ENCODE measurements at regions not wholly inside any gene's neighbourhood (a gene's known extent, or its start where the extent isn't known, plus 50 kb on each side); places are given as distances from the start of the nearest gene placed in this dataset.
A peak's percentile ranks its signal among the peaks of the same experiment; 100 is the strongest.

DNA sequence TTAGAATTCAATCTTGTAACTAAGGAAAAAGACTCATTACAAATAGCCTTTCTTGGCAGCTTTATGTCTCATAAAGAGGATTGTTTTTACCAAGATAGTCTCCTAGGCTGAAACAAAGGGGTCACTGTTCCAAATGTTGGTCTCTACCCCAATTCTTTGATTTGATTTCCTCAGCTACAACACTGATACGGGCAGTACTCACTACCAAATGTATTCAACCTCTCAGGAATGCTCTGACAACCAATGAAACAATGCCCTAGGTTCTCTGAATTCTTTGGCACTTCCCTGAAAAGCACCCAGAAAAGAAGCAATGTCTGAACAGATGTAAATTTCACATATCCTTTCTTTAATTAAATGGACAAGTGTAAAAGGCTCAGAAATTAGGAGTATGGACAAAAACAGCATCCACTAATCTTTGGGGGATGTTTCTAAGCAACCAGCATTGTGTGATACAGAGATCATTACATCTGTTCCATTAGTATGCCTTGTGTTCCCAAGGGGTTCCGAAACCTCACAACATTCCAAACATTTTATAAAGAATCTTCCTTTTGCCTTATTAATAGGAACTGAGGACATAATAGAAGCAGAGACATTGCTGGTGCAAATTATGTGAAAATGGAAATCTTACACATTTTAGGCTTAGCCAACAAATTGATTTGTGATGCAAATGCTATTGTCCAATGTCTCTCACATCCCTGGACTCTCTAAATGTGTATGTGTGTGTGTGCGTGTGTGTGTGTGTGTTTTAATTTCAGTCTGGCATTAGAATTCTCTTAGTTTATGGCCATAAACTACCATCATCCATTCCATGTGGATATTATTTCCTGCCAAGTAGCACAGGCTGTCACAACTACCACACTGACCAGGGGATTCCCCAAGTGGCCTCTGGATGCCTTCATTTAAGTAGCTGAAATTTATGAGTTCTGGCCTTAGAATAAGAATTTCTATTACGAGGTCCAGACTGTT, 276.0 kb downstream of the MTX2 start:
- DNase-seq, result no peak

- no peak for DNase-seq
Measured at GRCh38 chr2:176546550-176546949, 277.3 kb downstream of the MTX2 start.

DNA sequence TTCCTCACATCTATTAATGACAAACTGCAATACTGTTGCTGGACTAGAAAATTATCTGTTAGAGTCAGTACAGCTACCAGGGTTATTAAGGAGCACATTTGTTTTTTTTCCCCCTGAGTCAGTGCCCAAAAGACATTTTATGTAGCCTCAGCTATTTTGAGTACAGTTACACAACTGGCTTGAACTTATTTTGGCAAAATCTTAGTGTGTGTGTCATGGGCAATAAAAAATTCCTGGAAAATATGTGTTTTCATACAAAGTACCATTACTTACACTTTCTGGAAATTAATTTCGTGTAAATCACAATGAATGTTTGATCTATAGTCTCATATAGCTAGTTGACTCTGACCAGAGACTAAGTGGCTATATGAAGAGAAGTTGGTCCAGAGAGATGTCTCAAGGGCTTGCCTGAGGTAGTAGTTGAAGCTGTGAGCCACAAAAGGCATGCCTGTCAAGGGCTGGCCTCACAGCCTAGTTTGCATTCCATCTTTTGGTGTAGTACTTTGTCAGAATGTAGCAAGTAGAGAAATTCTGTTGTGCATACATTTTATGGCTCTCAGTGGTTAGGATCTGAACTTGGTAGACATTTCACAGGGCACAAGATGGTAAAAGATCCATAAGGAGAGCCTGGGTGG, 283.4 kb downstream of the MTX2 start:
- no peak for DNase-seq

- peak; percentile 40 for DNase-seq
Measured at GRCh38 chr2:176553685-176554100, 284.5 kb downstream of the MTX2 start.

GRCh38 chr2:176554101-176555048, 285.1 kb downstream of the MTX2 start:
- DNase-seq, result no peak

GRCh38 chr2:176555112-176555511, 285.9 kb downstream of the MTX2 start:
- no peak for DNase-seq

GRCh38 chr2:176555781-176556180, 286.5 kb downstream of the MTX2 start:
- no peak for DNase-seq

- DNase-seq, result no peak
Measured at GRCh38 chr2:176556373-176556772, 287.1 kb downstream of the MTX2 start.

GRCh38 chr2:176557821-176558220, 288.6 kb downstream of the MTX2 start:
- DNase-seq, result no peak

DNA sequence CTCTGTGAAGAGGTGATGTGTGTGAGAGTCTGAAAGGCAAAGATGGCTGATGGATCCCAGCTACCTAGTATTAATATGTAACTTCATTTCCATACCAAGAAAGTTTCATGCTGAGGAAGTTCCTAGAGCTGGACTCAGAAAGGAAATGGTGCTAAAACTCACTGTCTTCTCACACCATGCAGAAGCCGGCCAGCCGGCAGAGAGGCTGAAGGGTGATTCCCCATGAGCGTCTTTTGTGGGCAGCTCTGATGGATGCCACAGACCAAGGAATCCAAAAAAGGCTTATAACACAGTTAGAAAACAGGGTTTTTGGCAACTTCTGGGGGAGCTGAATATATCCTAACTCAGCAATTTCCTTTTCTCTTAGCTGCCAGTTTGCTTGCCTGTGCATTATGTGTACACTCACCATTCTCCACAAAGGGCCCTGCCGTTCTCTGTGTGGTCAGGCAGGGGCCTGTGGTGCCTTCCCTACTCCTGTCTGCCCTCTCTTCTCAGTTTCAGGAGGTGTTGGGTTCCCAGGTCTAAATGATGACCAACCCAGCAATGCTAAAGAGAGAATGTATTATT, 289.4 kb downstream of the MTX2 start:
- no peak for DNase-seq

GRCh38 chr2:176560296-176560695, 291.1 kb downstream of the MTX2 start:
- no peak for DNase-seq

DNA sequence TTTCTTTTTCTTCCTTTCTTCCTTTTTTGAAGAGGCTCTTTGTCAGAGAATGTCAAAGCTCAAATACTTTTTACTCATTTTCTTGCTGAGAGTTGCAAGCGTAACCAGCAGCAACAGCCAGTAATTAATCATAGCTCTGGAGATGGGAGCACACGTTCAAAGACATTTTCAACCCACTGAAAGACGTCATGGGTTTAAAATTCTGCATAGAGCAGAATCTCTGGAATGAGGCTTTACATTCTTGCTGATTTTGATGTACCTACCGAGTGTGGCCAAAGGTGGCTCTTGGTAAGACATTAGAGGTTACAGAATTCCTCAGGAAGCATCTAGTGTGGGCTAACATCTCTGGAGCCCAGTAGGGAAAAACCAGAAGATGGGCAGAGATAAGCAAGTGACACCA, 292.5 kb downstream of the MTX2 start:
- no peak for DNase-seq

DNA sequence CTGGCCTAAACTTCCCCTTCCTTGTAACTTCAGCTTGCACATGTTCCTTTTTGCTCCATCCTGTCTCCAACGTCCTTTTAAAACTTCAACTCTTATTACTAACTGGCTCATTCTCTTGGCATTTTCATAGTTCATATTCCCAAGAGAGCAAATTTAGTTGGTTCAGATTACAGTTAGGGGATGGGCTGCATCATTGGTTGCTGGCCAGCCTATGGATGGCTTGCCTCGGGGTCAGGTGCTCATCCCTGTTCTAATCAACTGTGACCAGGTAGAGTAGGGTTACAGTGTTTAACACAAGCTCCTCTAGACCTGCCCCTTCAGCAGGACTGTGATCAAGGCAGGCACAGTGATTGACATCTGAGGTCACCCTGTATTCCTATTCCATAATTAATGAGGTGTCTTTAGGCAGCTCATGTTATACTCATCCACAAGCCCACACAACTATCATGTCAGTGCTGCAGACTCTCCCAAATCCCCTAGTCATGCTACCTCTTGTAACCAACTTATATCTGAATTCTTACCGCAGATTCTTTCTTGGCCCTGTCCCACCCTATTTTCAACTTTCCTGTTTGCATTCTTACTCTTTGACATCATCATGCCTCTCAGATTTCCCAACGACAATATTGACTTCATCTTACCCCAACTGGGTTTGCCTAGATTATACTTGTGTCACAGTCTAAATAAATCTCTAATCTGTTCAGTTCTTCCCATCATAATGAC, 293.3 kb downstream of the MTX2 start:
- no peak for DNase-seq

- no peak for DNase-seq
Measured at GRCh38 chr2:176565641-176566323, 296.5 kb downstream of the MTX2 start.

DNA sequence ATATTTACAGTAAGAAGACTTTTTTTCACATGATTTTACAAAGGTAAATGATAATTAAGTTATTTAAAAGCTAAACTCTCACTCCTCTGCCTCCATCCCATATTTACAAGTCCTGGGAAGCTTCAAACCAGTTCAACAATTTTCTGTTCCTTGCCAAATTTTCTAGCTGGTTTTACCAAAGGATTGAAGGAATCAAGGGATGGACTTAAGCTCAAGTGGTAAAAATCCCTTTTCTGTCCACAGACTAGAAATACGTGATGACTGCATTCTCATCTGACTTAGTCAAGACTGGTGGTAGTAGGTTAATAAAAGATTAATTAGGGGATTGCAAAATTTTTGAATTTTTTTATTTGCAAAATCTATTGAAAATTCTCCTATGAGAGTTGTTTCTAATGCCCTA, 297.3 kb downstream of the MTX2 start:
- no peak for DNase-seq

GRCh38 chr2:176566961-176567360, 297.7 kb downstream of the MTX2 start:
- DNase-seq, result no peak

GRCh38 chr2:176567361-176567760, 298.1 kb downstream of the MTX2 start:
- DNase-seq, result no peak

- DNase-seq, result no peak
Measured at GRCh38 chr2:176569574-176569973, 300.3 kb downstream of the MTX2 start.

DNA sequence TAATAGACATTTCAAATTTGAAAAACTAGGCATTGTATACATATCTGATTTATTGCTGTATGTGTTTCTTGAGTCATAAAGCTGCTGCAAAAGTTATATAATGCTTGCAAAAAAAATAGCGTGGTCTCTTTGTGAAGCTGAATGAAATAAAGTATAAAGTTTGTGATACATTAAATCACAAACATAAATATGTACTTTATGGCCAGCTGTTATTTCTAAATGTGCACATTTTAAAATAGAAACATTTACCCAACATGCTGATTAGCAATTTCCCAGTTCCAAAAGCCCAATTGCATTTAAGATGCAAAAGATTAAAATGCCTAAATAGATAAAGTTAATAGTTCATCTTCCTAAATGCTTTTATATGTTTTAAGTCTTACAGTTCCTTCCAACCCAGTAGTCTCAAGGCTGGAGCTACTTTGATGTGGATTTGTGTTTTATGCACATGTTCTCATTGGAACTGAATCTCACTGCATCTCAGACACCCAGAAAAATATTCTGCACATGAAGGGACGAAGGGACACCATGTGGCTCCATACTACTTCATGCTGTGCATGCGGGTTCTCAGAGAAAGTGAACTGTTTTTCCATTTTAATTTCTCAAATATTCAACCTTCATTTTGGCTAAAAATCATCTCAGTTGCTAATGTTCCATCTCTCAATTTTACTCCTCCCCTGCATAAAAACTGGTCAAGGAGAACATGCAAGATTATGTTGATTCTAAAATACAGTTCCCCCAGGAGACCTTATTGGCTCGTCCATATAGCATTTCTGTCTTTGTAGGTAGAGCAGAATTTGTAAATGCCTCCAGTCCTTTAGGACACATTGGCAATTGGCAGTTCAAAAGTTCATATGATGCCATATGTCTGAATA, 304.6 kb downstream of the MTX2 start:
- DNase-seq, result no peak

All from occipital lobe (tissue), 1 donor.